Loucy (cell line): ENCODE measurements at regions not wholly inside any gene's neighbourhood (a gene's known extent, or its start where the extent isn't known, plus 50 kb on each side); places are given as distances from the start of the nearest gene placed in this dataset.

Experiments used
- H2AFZ ChIP-seq: fragments of 200-600 bp; sonication (generic); 2 replicates; pipeline ENCODE4 v1.6.0; 2016; ENCODE audit warnings: antibody characterized with exemption, mild to moderate bottlenecking, low read length, moderate library complexity
- H3F3A ChIP-seq: fragments of 200-600 bp; 2 replicates; pipeline ENCODE4 v1.6.0; 2016; ENCODE audit warnings: antibody characterized with exemption, low read depth, mild to moderate bottlenecking
- H3K27me3 ChIP-seq: fragments of 200-600 bp; sonication (generic); 2 replicates; pipeline ENCODE4 v1.6.1; 2014; ENCODE audit warnings: low read length, mild to moderate bottlenecking; ENCODE audit not compliant: insufficient read depth, poor library complexity, severe bottlenecking
- H3K36me3 ChIP-seq: fragments of 200-600 bp; sonication (generic); 2 replicates; pipeline ENCODE4 v1.6.1; 2016; ENCODE audit warnings: low read length; ENCODE audit not compliant: insufficient read depth
- H3K4me1 ChIP-seq: fragments of 200-600 bp; sonication (generic); 2 replicates; pipeline ENCODE4 v1.5.1; 2014; ENCODE audit warnings: low read length, mild to moderate bottlenecking; ENCODE audit not compliant: insufficient read depth, poor library complexity, severe bottlenecking
- H3K4me2 ChIP-seq: fragments of 200-600 bp; sonication (generic); 2 replicates; pipeline ENCODE4 v1.6.0; 2014; ENCODE audit warnings: antibody characterized with exemption, low read length, low read depth, mild to moderate bottlenecking; ENCODE audit not compliant: poor library complexity, severe bottlenecking
- H3K4me3 ChIP-seq: fragments of 200-600 bp; sonication (generic); 2 replicates; pipeline ENCODE4 v1.5.1; 2014; ENCODE audit warnings: low read length, mild to moderate bottlenecking, mixed read lengths; ENCODE audit not compliant: poor library complexity, severe bottlenecking
- H3K79me2 ChIP-seq: fragments of 200-600 bp; sonication (generic); 2 replicates; pipeline ENCODE4 v1.6.1; 2014; ENCODE audit warnings: low read length; ENCODE audit not compliant: insufficient read depth
- H3K9ac ChIP-seq: fragments of 200-600 bp; sonication (generic); 2 replicates; pipeline ENCODE4 v1.6.0; 2014; ENCODE audit warnings: mild to moderate bottlenecking, low read depth, low read length, moderate library complexity; ENCODE audit not compliant: poor library complexity, severe bottlenecking
- H3K9me2 ChIP-seq: fragments of 200-600 bp; sonication (generic); replicated peaks from 2 replicates; pipeline ENCODE4 v1.6.1; 2016; ENCODE audit warnings: low read depth, low read length, mixed read lengths
- H3K9me3 ChIP-seq: fragments of 200-600 bp; sonication (generic); 2 replicates; pipeline ENCODE4 v1.6.1; 2014; ENCODE audit warnings: mild to moderate bottlenecking, antibody characterized with exemption, low read length, low read depth; ENCODE audit not compliant: insufficient read depth
- H4K20me1 ChIP-seq: fragments of 200-600 bp; sonication (generic); 2 replicates; pipeline ENCODE4 v1.6.0; 2014; ENCODE audit warnings: antibody characterized with exemption, low read length, mild to moderate bottlenecking; ENCODE audit not compliant: insufficient read depth, poor library complexity, severe bottlenecking
- CTCF ChIP-seq: fragments of 200-600 bp; sonication (generic); conservative IDR thresholded peaks from 2 replicates; pipeline ENCODE4 v1.5.1; 2014; ENCODE audit warnings: mild to moderate bottlenecking, antibody characterized with exemption, low read length
- EZH2phosphoT487 ChIP-seq: fragments of 200-600 bp; IDR thresholded peaks from 2 replicates; pipeline ENCODE4 v1.6.1; 2018; ENCODE audit warnings: antibody characterized with exemption, mild to moderate bottlenecking, moderate library complexity, borderline replicate concordance

GRCh38 chrX:92241249-92241648 is 462.1 kb downstream of the PCDH11X start:
- no peak overlapping the region for H3K4me3 ChIP-seq

GRCh38 chrX:92247076-92247475 is 467.9 kb downstream of the PCDH11X start:
- no peaks in the 10 kb centered on the region for H3K4me1 ChIP-seq
- no peak overlapping the region for H3K4me3 ChIP-seq
- no peaks in the 10 kb centered on the region for H3K27me3 ChIP-seq
- H2AFZ ChIP-seq: no peak overlapping the region
- H3K79me2 ChIP-seq: no peaks in the 10 kb centered on the region
- no peaks in the 10 kb centered on the region for H4K20me1 ChIP-seq
- H3K9ac ChIP-seq: no peak overlapping the region
- TF ChIP-seq CTCF (no peak), EZH2phosphoT487 (no peak)
- no peaks in the 10 kb centered on the region for H3K9me3 ChIP-seq
- H3K9me2 ChIP-seq: no peaks in the 10 kb centered on the region
- H3F3A ChIP-seq: no peaks in the 10 kb centered on the region
- no peaks in the 10 kb centered on the region for H3K36me3 ChIP-seq
- H3K4me2 ChIP-seq: no peak overlapping the region

More at GRCh38 chrX:92241249-92241648, 462.1 kb downstream of the PCDH11X start:
- no peak overlapping the region for H3K9ac ChIP-seq
- no peaks in the 10 kb centered on the region for H3K9me2 ChIP-seq
- H4K20me1 ChIP-seq: no peaks in the 10 kb centered on the region
- H3K27me3 ChIP-seq: no peaks in the 10 kb centered on the region
- H3K36me3 ChIP-seq: no peaks in the 10 kb centered on the region
- no peak overlapping the region for H3K4me2 ChIP-seq
- no peaks in the 10 kb centered on the region for H3K79me2 ChIP-seq
- H3K4me1 ChIP-seq: no peaks in the 10 kb centered on the region
- no peaks in the 10 kb centered on the region for H3K9me3 ChIP-seq
- no peak for TF ChIP-seq EZH2phosphoT487
- TF ChIP-seq CTCF: no peak
- no peaks in the 10 kb centered on the region for H3F3A ChIP-seq
- H2AFZ ChIP-seq: no peak overlapping the region

- Histone ChIP-seq H2AFZ (no peak overlapping the region), H3K4me2 (no peak overlapping the region), H3K4me3 (no peak overlapping the region), H3K9me3 (no peaks in the 10 kb centered on the region), H3K36me3 (no peaks in the 10 kb centered on the region), H3K9ac (no peak overlapping the region), H3K79me2 (no peaks in the 10 kb centered on the region), H3K9me2 (no peaks in the 10 kb centered on the region), H4K20me1 (no peaks in the 10 kb centered on the region), H3K4me1 (no peaks in the 10 kb centered on the region), H3K27me3 (no peaks in the 10 kb centered on the region), H3F3A (no peaks in the 10 kb centered on the region)
- TF ChIP-seq CTCF (no peak), EZH2phosphoT487 (no peak)
Measured at GRCh38 chrX:92249125-92249524, 469.9 kb downstream of the PCDH11X start.
